Testis (tissue), 2 donors: ENCODE measurements at regions not wholly inside any gene's neighbourhood (a gene's known extent, or its start where the extent isn't known, plus 50 kb on each side); places are given as distances from the start of the nearest gene placed in this dataset.

Experiments
- CTCF ChIP-seq, 3 experiments: fragments of 450-650 bp in 2 of 3; fragments of 200-600 bp in 1 of 3; sonication (generic) in 1 of 3; IDR thresholded peaks; one replicate each; pipeline ENCODE4 v1.5.1; 2016 to 2019; ENCODE audit warnings: antibody characterized with exemption in 3 of 3, mild to moderate bottlenecking in 2 of 3, moderate library complexity in 1 of 3
- POLR2A ChIP-seq: fragments of 450-650 bp; IDR thresholded peaks from one replicate; pipeline ENCODE4 v1.6.1; 2017; ENCODE audit warnings: antibody characterized with exemption, mild to moderate bottlenecking, moderate library complexity

- no peak for TF ChIP-seq POLR2A
- TF ChIP-seq CTCF (IDR thresholded peaks at IDR 0.05), result no peak
Observed at GRCh38 chr1:209059981-209060380, 523.5 kb upstream of the CAMK1G start.
